Prostate gland (tissue), 2 donors: ENCODE measurements at regions not wholly inside any gene's neighbourhood (a gene's known extent, or its start where the extent isn't known, plus 50 kb on each side); places are given as distances from the start of the nearest gene placed in this dataset.

Source experiments
- DNase-seq: peaks from one replicate; pipeline ENCODE4 v3.0.0-alpha.2; 2019; ENCODE audit warnings: low spot score
- H3K27ac ChIP-seq, 2 donors: fragments of 200-600 bp; sonication (generic); 2 replicates each; pipeline ENCODE4 v1.5.1; 2017 to 2019
- H3K27me3 ChIP-seq: fragments of 200-600 bp; sonication (generic); replicated peaks from 2 replicates; pipeline ENCODE4 v1.5.1; 2019; ENCODE audit not compliant: insufficient read depth
- H3K36me3 ChIP-seq, 2 donors: fragments of 200-600 bp; sonication (generic); 1 replicate in 1 of 2; 2 replicates in 1 of 2; pipeline versions ENCODE4 v1.5.1 to v1.8.1; 2017 to 2019
- H3K4me1 ChIP-seq: fragments of 200-600 bp; sonication (generic); replicated peaks from 2 replicates; pipeline ENCODE4 v1.5.1; 2019
- H3K4me3 ChIP-seq, 2 donors: fragments of 200-600 bp; sonication (generic); 2 replicates each; pipeline ENCODE4 v1.5.1; 2017 to 2019
- H3K9me3 ChIP-seq: fragments of 200-600 bp; sonication (generic); 2 replicates; pipeline ENCODE4 v1.5.1; 2017
- POLR2A ChIP-seq: fragments of 450-650 bp; IDR thresholded peaks from one replicate; pipeline ENCODE4 v1.6.1; 2016; ENCODE audit warnings: antibody characterized with exemption, mild to moderate bottlenecking
- POLR2AphosphoS5 ChIP-seq: sonication (generic); formaldehyde crosslinking; IDR thresholded peaks from one replicate; pipeline ENCODE4 v1.6.1; 2017; ENCODE audit warnings: antibody characterized with exemption
- WGBS: methylation state at CpG from one replicate; pipeline ENCODE4 v1.1.5; 2018; 5-methylcytosine and 5-hydroxymethylcytosine counted together
- intact Hi-C: fragments of 100-400 bp; cut with DNase I; formaldehyde crosslinking; loops from one replicate; pipeline ENCODE4 v1.14.2; 2022
- TF ChIP-seq, protein P1 (sequence below), 4 experiments: fragments of 200-600 bp in 2 of 4; fragments of 450-650 bp in 2 of 4; sonication (generic) in 2 of 4; IDR thresholded peaks; 1 replicate in 3 of 4; 2 replicates in 1 of 4; pipeline ENCODE4 v1.5.1; 2016 to 2019; ENCODE audit warnings: antibody characterized with exemption in 4 of 4, mild to moderate bottlenecking in 2 of 4, moderate library complexity in 2 of 4

DNA sequence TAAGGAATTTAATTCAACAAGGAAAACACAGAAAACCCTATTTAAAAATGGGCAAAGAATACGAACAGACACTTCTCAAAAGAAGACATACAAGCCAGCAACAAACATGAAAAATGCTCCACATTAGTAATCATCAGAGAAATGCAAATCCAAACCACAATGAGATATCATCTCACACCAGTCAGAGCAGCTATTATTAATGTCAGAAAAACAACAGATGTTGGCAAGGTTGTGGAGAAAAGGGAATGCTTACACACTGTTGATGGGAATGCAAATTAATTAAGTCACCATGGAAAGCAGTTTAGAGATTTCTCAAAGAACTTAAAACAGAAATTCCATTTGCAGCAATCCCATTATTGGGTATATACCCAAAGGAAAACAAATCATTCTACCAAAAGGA is 55.2 kb downstream of the GCC1 start:
- WGBS: 72% methylated on average over 1 of the region's 1 CpG
- intact Hi-C loops: no loop called here

GRCh38 chr7:127527561-127527960 is 57.8 kb downstream of the GCC1 start:
- H3K27me3 ChIP-seq: no peaks in the 10 kb centered on the region
- no peaks in the 10 kb centered on the region for H3K9me3 ChIP-seq
- H3K4me1 ChIP-seq: no peaks in the 10 kb centered on the region
- H3K27ac ChIP-seq: no peak overlapping the region
- no peak for DNase-seq
- WGBS: 63% methylated on average over 4 of the region's 4 CpGs
- intact Hi-C loops: no loop called here
- H3K36me3 ChIP-seq: no peaks in the 10 kb centered on the region
- no peak overlapping the region for H3K4me3 ChIP-seq
- TF ChIP-seq, protein P1, sequence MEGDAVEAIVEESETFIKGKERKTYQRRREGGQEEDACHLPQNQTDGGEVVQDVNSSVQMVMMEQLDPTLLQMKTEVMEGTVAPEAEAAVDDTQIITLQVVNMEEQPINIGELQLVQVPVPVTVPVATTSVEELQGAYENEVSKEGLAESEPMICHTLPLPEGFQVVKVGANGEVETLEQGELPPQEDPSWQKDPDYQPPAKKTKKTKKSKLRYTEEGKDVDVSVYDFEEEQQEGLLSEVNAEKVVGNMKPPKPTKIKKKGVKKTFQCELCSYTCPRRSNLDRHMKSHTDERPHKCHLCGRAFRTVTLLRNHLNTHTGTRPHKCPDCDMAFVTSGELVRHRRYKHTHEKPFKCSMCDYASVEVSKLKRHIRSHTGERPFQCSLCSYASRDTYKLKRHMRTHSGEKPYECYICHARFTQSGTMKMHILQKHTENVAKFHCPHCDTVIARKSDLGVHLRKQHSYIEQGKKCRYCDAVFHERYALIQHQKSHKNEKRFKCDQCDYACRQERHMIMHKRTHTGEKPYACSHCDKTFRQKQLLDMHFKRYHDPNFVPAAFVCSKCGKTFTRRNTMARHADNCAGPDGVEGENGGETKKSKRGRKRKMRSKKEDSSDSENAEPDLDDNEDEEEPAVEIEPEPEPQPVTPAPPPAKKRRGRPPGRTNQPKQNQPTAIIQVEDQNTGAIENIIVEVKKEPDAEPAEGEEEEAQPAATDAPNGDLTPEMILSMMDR (IDR thresholded peaks at IDR 0.05): no peak
- TF ChIP-seq POLR2AphosphoS5 (no peak), POLR2A (no peak)

More for the DNA sequence above, 55.2 kb downstream of the GCC1 start:
- Histone ChIP-seq H3K36me3 (no peaks in the 10 kb centered on the region), H3K27ac (no peak overlapping the region), H3K4me3 (no peak overlapping the region), H3K9me3 (no peaks in the 10 kb centered on the region), H3K4me1 (no peaks in the 10 kb centered on the region), H3K27me3 (no peaks in the 10 kb centered on the region)
- DNase-seq: no peak
- TF ChIP-seq POLR2AphosphoS5 (no peak), POLR2A (no peak)
- TF ChIP-seq, protein P1 (IDR thresholded peaks at IDR 0.05): no peak

- no peaks in the 10 kb centered on the region for H3K4me1 ChIP-seq
- no peak for DNase-seq
- WGBS: 58% methylated on average over 5 of the region's 5 CpGs
- H3K27ac ChIP-seq: no peak overlapping the region
- intact Hi-C loops: no loop called here
- H3K36me3 ChIP-seq: no peaks in the 10 kb centered on the region
- TF ChIP-seq POLR2A (no peak), POLR2AphosphoS5 (no peak)
- TF ChIP-seq, protein P1 (IDR thresholded peaks at IDR 0.05): no peak
- no peaks in the 10 kb centered on the region for H3K9me3 ChIP-seq
- no peak overlapping the region for H3K4me3 ChIP-seq
- H3K27me3 ChIP-seq: no peaks in the 10 kb centered on the region
Measured at GRCh38 chr7:127525866-127526480, 59.4 kb downstream of the GCC1 start.

DNA sequence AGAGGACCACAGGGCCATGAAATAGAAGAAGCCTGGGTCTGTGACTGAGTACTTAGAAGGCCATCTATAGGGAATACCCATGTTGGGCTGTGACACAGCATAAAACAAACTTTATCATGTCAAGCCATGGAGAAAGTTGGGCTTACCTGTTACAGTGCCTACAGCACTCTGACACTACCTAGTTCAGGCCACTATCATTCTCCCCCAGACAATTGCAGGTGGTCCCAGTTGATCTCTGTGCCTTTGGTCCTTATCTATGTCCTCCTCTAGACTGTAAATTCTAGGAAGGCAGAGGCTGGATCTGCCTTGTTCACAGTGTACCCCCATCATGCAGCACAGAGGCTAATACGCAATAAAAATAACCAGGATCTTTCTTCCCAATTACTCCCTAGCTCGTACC is 69.1 kb downstream of the GCC1 start:
- H3K4me1 ChIP-seq: no peaks in the 10 kb centered on the region
- no peaks in the 10 kb centered on the region for H3K36me3 ChIP-seq
- intact Hi-C loops: loop anchor here (10.0 kb wide), 1 partner anchor 172 kb away; no protein-coding TSS in a partner anchor
- TF ChIP-seq POLR2A (no peak), POLR2AphosphoS5 (no peak)
- TF ChIP-seq, protein P1 (IDR thresholded peaks at IDR 0.05): no peak
- no peaks in the 10 kb centered on the region for H3K9me3 ChIP-seq
- DNase-seq: no peak
- no peak overlapping the region for H3K27ac ChIP-seq
- WGBS: 73% methylated on average over 2 of the region's 2 CpGs
- no peak overlapping the region for H3K4me3 ChIP-seq
- no peaks in the 10 kb centered on the region for H3K27me3 ChIP-seq

DNA sequence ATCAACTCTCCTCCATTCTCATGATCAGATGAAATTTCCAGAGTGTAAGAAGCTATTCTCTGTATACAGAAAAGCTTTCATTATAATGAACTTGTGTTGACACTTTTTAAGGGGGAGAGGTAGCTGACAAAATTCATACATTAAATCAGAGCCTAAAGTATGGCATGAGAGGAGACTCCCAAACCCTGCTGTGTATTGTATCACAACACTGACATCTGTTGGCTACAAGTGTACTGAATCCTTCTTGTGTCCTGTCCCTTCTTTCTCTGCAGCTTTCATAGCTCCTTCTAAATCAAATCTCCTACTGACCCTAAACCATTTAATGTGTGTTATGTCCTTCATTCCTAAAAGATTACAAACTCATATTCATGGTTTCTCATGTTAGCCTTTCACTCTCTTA is 70.9 kb downstream of the GCC1 start:
- intact Hi-C loops: loop anchor here (10.0 kb wide), 1 partner anchor 170 kb away; no protein-coding TSS in a partner anchor

More for the DNA sequence above, 70.9 kb downstream of the GCC1 start:
- H3K36me3 ChIP-seq: no peaks in the 10 kb centered on the region
- DNase-seq: peak; percentile 5
- H3K27ac ChIP-seq: no peak overlapping the region
- H3K4me3 ChIP-seq: no peak overlapping the region
- no peaks in the 10 kb centered on the region for H3K4me1 ChIP-seq
- H3K9me3 ChIP-seq: no peaks in the 10 kb centered on the region
- TF ChIP-seq, protein P1 (IDR thresholded peaks at IDR 0.05): peak in 2 of 4 experiments; percentile 39 to 47
- TF ChIP-seq POLR2A (no peak), POLR2AphosphoS5 (no peak)
- H3K27me3 ChIP-seq: no peaks in the 10 kb centered on the region
